Gastrocnemius medialis (tissue), 4 donors: ENCODE measurements at regions not wholly inside any gene's neighbourhood (a gene's known extent, or its start where the extent isn't known, plus 50 kb on each side); places are given as distances from the start of the nearest gene placed in this dataset.
"Not testable (repeated sequence)": the region's sequence is repeated elsewhere in the genome, so short reads cannot be mapped to it uniquely, and the experiment has no call there.

Experiments used
- POLR2A ChIP-seq, 2 donors: fragments of 450-650 bp; IDR thresholded peaks; one replicate each; pipeline ENCODE4 v1.6.1; 2017; ENCODE audit warnings: antibody characterized with exemption in 2 of 2, mild to moderate bottlenecking in 2 of 2, moderate library complexity in 2 of 2
- TF ChIP-seq, protein P1 (sequence below), 5 experiments: fragments of 450-650 bp in 3 of 5; fragments of 200-600 bp in 2 of 5; sonication (generic) in 2 of 5; IDR thresholded peaks in 4 of 5; conservative IDR thresholded peaks in 1 of 5; 1 replicate in 4 of 5; 2 replicates in 1 of 5; pipeline ENCODE4 v1.5.1; 2016 to 2019; ENCODE audit warnings: antibody characterized with exemption in 5 of 5, mild to moderate bottlenecking in 3 of 5, moderate library complexity in 3 of 5

- TF ChIP-seq, protein P1, sequence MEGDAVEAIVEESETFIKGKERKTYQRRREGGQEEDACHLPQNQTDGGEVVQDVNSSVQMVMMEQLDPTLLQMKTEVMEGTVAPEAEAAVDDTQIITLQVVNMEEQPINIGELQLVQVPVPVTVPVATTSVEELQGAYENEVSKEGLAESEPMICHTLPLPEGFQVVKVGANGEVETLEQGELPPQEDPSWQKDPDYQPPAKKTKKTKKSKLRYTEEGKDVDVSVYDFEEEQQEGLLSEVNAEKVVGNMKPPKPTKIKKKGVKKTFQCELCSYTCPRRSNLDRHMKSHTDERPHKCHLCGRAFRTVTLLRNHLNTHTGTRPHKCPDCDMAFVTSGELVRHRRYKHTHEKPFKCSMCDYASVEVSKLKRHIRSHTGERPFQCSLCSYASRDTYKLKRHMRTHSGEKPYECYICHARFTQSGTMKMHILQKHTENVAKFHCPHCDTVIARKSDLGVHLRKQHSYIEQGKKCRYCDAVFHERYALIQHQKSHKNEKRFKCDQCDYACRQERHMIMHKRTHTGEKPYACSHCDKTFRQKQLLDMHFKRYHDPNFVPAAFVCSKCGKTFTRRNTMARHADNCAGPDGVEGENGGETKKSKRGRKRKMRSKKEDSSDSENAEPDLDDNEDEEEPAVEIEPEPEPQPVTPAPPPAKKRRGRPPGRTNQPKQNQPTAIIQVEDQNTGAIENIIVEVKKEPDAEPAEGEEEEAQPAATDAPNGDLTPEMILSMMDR (IDR thresholded peaks at IDR 0.05 in 4 of 5, conservative IDR thresholded peaks at IDR 0.05 in 1 of 5): not testable (repeated sequence)
- not testable (repeated sequence) for TF ChIP-seq POLR2A (IDR thresholded peaks at IDR 0.05)
These were observed 409.7 kb upstream of the CAMK1G start for GRCh38 chr1:209173796-209174195.
